Nephron progenitor cell (in vitro differentiated cells): ENCODE measurements at regions not wholly inside any gene's neighbourhood (a gene's known extent, or its start where the extent isn't known, plus 50 kb on each side); places are given as distances from the start of the nearest gene placed in this dataset.
"Not testable (repeated sequence)": the region's sequence is repeated elsewhere in the genome, so short reads cannot be mapped to it uniquely, and the experiment has no call there.

Experiments used
- DNase-seq: peaks from one replicate; pipeline ENCODE4 v3.0.0; 2021
- H3K27ac Mint-ChIP-seq: 2 replicates; pipeline ENCODE4 v1.8.0; 2021; ENCODE audit warnings: mild to moderate bottlenecking, moderate library complexity, mixed read lengths
- H3K27me3 Mint-ChIP-seq: 2 replicates; pipeline ENCODE4 v1.8.0; 2021; ENCODE audit warnings: mild to moderate bottlenecking, low read depth, mixed read lengths; ENCODE audit not compliant: poor library complexity
- H3K36me3 Mint-ChIP-seq: 2 replicates; pipeline ENCODE4 v1.8.0; 2021; ENCODE audit warnings: low read depth, mixed read lengths
- H3K4me1 Mint-ChIP-seq: 2 replicates; pipeline ENCODE4 v1.8.0; 2021; ENCODE audit warnings: mixed read lengths
- H3K4me3 Mint-ChIP-seq: 2 replicates; pipeline ENCODE4 v1.8.0; 2021; ENCODE audit warnings: mild to moderate bottlenecking, moderate library complexity, mixed read lengths
- H3K9me3 Mint-ChIP-seq: 2 replicates; pipeline ENCODE4 v1.8.0; 2021; ENCODE audit warnings: mild to moderate bottlenecking, moderate library complexity, mixed read lengths

DNA sequence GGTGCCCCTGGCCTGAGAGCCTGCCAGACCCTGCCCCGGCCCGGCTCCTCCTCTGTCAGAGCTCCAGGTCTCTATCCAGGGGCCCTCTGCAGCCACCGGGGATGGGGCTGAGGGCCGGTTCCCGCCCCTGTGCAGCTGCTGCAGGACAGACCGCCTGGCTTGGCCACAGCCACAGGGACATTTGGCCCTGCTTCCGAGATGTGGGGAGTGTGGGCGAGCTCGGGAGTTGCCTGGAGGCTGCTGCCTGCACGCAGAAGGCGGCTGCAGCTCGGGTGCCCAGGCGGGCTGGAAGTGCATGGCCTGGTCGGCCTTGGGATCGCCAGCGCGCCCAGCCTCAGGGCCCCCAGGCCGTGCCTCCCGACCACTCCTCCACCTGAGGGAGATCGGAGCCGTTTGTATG lies 284.8 kb downstream of the CWH43 start:
- DNase-seq, H3K27ac Mint-ChIP-seq, H3K4me3 Mint-ChIP-seq, H3K4me1 Mint-ChIP-seq, H3K36me3 Mint-ChIP-seq, H3K9me3 Mint-ChIP-seq, H3K27me3 Mint-ChIP-seq: not testable (repeated sequence)

- H3K27me3 Mint-ChIP-seq, H3K4me1 Mint-ChIP-seq, H3K36me3 Mint-ChIP-seq, DNase-seq, H3K4me3 Mint-ChIP-seq, H3K27ac Mint-ChIP-seq: not testable (repeated sequence)
- peaks cover 37% of the 10 kb centered on the region for H3K9me3 Mint-ChIP-seq
Measured at GRCh38 chr4:49285905-49286304, 299.8 kb downstream of the CWH43 start.

DNA sequence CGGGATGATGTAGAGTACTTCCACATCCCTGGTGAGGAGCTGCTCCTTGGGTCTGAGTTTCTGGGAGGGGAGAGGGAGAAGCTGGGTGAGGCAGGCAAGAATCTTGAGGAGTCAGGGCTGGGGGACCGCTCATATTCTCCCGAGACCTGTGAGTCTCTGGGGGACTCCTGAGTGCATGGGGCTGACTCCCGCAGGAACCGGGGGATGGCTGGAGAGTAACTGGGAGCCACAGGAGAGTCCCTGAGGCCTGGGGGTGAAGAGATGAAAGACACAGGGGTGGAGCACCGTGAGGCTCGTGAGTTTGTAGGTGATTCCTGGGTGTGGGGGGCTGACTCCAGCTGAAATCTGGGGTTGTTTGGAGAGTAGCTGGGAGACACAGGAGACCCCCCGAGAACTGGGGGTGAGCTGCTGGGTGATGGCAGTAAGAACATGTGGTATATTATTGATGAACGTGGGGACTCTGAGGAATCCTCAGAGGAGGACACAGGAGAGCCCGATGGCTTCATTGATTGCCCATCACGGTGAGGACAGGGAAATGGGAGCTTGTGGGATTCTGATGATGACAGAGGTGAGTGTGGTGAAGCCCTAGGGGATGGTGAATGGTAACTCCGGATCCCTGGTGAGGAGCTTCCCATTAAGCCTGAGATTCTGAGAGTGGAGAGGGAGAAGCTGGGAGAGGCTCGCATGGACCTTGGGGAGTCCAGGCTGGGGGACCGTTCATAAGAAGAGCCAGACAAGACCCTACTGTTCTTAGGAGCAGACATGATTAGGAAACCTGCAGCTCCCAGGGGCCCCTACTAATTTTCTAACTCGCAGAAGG lies 301.1 kb downstream of the CWH43 start:
- H3K4me3 Mint-ChIP-seq, H3K4me1 Mint-ChIP-seq, H3K27me3 Mint-ChIP-seq, H3K36me3 Mint-ChIP-seq, DNase-seq, H3K27ac Mint-ChIP-seq: not testable (repeated sequence)
- peaks cover 37% of the 10 kb centered on the region for H3K9me3 Mint-ChIP-seq

- not testable (repeated sequence) for H3K4me1 Mint-ChIP-seq, H3K27me3 Mint-ChIP-seq, H3K4me3 Mint-ChIP-seq, H3K36me3 Mint-ChIP-seq, H3K27ac Mint-ChIP-seq
- DNase-seq, result peak; percentile 6
- H3K9me3 Mint-ChIP-seq, result peaks cover 37% of the 10 kb centered on the region
Measured at GRCh38 chr4:49287893-49288292, 301.8 kb downstream of the CWH43 start.

DNA sequence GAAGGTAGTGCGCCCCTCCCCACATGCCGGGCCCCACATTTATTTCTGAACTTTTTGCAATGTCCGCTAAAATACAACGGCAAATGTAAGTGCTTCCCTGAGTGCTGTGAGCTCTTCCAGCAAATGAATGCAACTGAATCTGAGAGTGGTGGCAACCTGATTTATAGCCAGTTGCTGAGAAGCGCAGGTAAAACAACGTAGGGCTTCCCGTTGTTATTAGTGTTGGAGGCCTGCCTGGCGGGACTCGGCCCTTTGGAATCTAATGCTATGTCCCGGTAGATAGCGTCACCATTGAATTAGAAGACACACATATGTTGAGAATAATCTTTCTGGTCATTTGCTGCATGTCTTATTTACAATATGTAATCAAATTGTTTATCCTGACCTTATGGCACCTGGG lies 302.7 kb downstream of the CWH43 start:
- not testable (repeated sequence) for H3K36me3 Mint-ChIP-seq, H3K4me1 Mint-ChIP-seq, H3K27ac Mint-ChIP-seq, H3K27me3 Mint-ChIP-seq, H3K4me3 Mint-ChIP-seq, DNase-seq
- H3K9me3 Mint-ChIP-seq, result peaks cover 37% of the 10 kb centered on the region

DNA sequence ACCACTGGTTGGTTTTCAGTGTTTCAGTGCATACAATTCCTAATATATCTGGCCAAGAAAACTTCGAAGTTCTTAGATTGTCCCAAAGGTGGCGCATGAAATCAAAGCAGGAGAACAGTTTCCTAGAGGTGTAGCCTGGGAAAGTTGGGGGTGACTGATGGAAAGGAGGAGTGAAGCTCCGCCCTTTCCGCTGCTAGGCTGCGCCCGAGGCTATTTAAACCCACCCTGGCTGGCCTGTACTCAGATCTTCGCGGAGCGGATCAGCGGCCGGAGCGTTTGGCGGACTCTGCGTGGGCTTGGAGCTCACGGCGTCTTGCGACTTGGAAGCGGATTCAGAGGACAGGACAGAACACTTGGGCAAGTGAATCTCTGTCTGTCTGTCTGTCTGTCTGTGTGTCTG lies 328.7 kb downstream of the CWH43 start:
- H3K27ac Mint-ChIP-seq, DNase-seq, H3K4me3 Mint-ChIP-seq, H3K4me1 Mint-ChIP-seq, H3K27me3 Mint-ChIP-seq, H3K36me3 Mint-ChIP-seq: not testable (repeated sequence)
- H3K9me3 Mint-ChIP-seq, result peaks cover 53% of the 10 kb centered on the region

- not testable (repeated sequence) for H3K4me1 Mint-ChIP-seq, H3K4me3 Mint-ChIP-seq, DNase-seq, H3K27me3 Mint-ChIP-seq, H3K27ac Mint-ChIP-seq
- H3K36me3 Mint-ChIP-seq, result peaks cover 18% of the 10 kb centered on the region
- peaks cover 35% of the 10 kb centered on the region for H3K9me3 Mint-ChIP-seq
Measured at GRCh38 chr4:49320725-49321410, 334.8 kb downstream of the CWH43 start.

DNA sequence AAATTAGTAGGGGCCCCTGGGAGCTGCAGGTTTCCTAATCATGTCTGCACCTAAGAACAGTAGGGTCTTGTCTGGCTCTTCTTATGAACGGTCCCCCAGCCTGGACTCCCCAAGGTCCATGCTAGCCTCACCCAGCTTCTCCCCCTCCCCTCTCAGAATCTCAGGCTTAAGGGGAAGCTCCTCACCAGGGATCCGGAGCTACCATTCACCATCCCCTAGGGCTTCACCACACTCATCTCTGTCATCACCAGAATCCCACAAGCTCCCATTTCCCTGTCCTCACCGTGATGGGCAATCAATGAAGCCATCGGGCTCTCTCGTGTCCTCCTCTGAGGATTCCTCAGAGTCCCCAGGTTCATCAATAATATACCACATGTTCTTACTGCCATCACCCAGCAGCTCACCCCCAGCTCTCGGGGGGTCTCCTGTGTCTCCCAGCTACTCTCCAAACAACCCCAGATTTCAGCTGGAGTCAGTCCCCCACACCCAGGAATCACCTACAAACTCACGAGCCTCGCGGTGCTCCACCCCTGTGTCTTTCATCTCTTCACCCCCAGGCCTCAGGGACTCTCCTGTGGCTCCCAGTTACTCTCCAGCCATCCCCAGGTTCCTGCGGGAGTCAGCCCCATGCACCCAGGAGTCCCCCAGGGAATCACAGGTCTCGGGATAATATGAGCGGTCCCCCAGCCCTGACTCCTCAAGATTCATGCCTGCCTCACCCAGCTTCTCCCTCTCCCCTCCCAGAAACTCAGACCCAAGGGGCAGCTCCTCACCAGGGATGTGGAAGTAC lies 335.6 kb downstream of the CWH43 start:
- H3K27ac Mint-ChIP-seq, H3K4me3 Mint-ChIP-seq, H3K27me3 Mint-ChIP-seq, H3K4me1 Mint-ChIP-seq, DNase-seq: not testable (repeated sequence)
- H3K9me3 Mint-ChIP-seq, result peaks cover 30% of the 10 kb centered on the region
- peaks cover 18% of the 10 kb centered on the region for H3K36me3 Mint-ChIP-seq

GRCh38 chr4:49322610-49323572 lies 336.8 kb downstream of the CWH43 start:
- not testable (repeated sequence) for H3K4me1 Mint-ChIP-seq, H3K27me3 Mint-ChIP-seq, H3K4me3 Mint-ChIP-seq, H3K27ac Mint-ChIP-seq, DNase-seq
- Mint-ChIP-seq H3K36me3 (peaks cover 18% of the 10 kb centered on the region), H3K9me3 (peaks cover 30% of the 10 kb centered on the region)

- Mint-ChIP-seq H3K36me3 (peaks cover 18% of the 10 kb centered on the region), H3K9me3 (peaks cover 30% of the 10 kb centered on the region)
- not testable (repeated sequence) for H3K27me3 Mint-ChIP-seq, H3K4me1 Mint-ChIP-seq, DNase-seq, H3K27ac Mint-ChIP-seq, H3K4me3 Mint-ChIP-seq
Measured at GRCh38 chr4:49323573-49323940, 337.5 kb downstream of the CWH43 start.
